Endodermal cell (in vitro differentiated cells): ENCODE measurements at regions not wholly inside any gene's neighbourhood (a gene's known extent, or its start where the extent isn't known, plus 50 kb on each side); places are given as distances from the start of the nearest gene placed in this dataset.
A peak's percentile ranks its signal among the peaks of the same experiment; 100 is the strongest.

Experiments
- DNase-seq: peaks from one replicate; pipeline ENCODE4 v3.0.0-alpha.2; 2017
- H3K27ac ChIP-seq: 2 replicates; pipeline ENCODE4 v1.5.1; 2013; ENCODE audit warnings: mild to moderate bottlenecking, low read depth, low read length, moderate library complexity
- H3K27me3 ChIP-seq: 2 replicates; pipeline ENCODE4 v1.6.1; 2013; ENCODE audit warnings: mild to moderate bottlenecking, low read length, moderate library complexity; ENCODE audit not compliant: insufficient read depth, control insufficient read depth, poor library complexity, severe bottlenecking
- H3K36me3 ChIP-seq: 2 replicates; pipeline ENCODE4 v1.7.0; 2013; ENCODE audit warnings: mild to moderate bottlenecking, low read length, moderate library complexity; ENCODE audit not compliant: control insufficient read depth, insufficient read depth
- H3K4me1 ChIP-seq: one replicate; pipeline ENCODE4 v1.7.0; 2013; ENCODE audit warnings: low read length; ENCODE audit not compliant: control insufficient read depth, insufficient read depth
- H3K4me3 ChIP-seq: 2 replicates; pipeline ENCODE4 v1.5.1; 2013; ENCODE audit warnings: mild to moderate bottlenecking, low read length, moderate library complexity
- H3K9ac ChIP-seq: 2 replicates; pipeline ENCODE4 v1.6.1; 2013; ENCODE audit warnings: mild to moderate bottlenecking, low read length, moderate library complexity; ENCODE audit not compliant: poor library complexity, severe bottlenecking; ENCODE audit errors: extremely low read depth
- H3K9me3 ChIP-seq: 2 replicates; pipeline ENCODE4 v1.6.1; 2013; ENCODE audit warnings: mild to moderate bottlenecking, low read length, moderate library complexity; ENCODE audit not compliant: control insufficient read depth
- H3K27ac Mint-ChIP-seq: 2 replicates; pipeline ENCODE4 v1.8.0; 2020; ENCODE audit warnings: mixed read lengths
- H3K27me3 Mint-ChIP-seq: 2 replicates; pipeline ENCODE4 v1.8.0; 2021; ENCODE audit warnings: mild to moderate bottlenecking, mixed read lengths; ENCODE audit not compliant: insufficient read depth
- H3K36me3 Mint-ChIP-seq: 2 replicates; pipeline ENCODE4 v1.8.0; 2020; ENCODE audit warnings: low read depth, mixed read lengths
- H3K4me1 Mint-ChIP-seq: 2 replicates; pipeline ENCODE4 v1.8.0; 2020; ENCODE audit warnings: mixed read lengths
- H3K4me3 Mint-ChIP-seq: 2 replicates; pipeline ENCODE4 v1.8.0; 2020; ENCODE audit warnings: mild to moderate bottlenecking, moderate library complexity, mixed read lengths
- H3K9me3 Mint-ChIP-seq: 2 replicates; pipeline ENCODE4 v1.8.0; 2020; ENCODE audit warnings: mild to moderate bottlenecking, mixed read lengths
- WGBS, 2 experiments: methylation state at CpG; one replicate each; pipeline versions ENCODE4 v1.1.5 to v1.1.7; 2013; ENCODE audit warnings: missing lambda C conversion rate in 2 of 2, mixed read lengths in 1 of 2; ENCODE audit not compliant: insufficient coverage in 1 of 2, insufficient read length in 1 of 2; 5-methylcytosine and 5-hydroxymethylcytosine counted together
- TF ChIP-seq, protein P1 (sequence below): fragments of 200-600 bp; sonication (generic); conservative IDR thresholded peaks from 2 replicates; pipeline ENCODE4 v1.5.0; 2021; ENCODE audit warnings: antibody characterized with exemption, mild to moderate bottlenecking

DNA sequence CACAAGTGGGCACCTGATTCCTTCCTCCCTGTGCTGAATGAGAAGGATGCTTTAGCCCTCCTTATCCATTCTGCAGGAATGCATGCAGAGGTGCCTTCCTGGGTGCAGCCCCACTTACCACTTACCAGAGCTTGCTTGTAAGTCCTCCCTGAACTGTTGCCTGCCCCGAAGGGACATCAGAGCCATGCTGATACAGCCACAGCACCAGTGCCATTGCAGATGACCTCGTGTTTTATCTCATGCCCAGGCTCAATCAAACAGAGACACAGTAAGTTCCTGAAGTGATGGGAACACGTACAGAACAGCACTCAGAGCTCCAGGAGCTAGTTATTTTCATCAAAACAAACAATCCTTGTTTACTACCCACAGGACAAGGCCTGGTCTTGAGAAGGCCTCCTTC lies 81.9 kb downstream of the ATP1A1 start:
- Histone ChIP-seq H3K9ac (no peak overlapping the region), H3K4me1 (peaks cover 23% of the 10 kb centered on the region), H3K4me3 (no peak overlapping the region), H3K27me3 (no peaks in the 10 kb centered on the region), H3K36me3 (no peaks in the 10 kb centered on the region), H3K27ac (no peak overlapping the region), H3K9me3 (no peaks in the 10 kb centered on the region)
- H3K27me3 Mint-ChIP-seq, result no peaks in the 10 kb centered on the region
- TF ChIP-seq, protein P1, sequence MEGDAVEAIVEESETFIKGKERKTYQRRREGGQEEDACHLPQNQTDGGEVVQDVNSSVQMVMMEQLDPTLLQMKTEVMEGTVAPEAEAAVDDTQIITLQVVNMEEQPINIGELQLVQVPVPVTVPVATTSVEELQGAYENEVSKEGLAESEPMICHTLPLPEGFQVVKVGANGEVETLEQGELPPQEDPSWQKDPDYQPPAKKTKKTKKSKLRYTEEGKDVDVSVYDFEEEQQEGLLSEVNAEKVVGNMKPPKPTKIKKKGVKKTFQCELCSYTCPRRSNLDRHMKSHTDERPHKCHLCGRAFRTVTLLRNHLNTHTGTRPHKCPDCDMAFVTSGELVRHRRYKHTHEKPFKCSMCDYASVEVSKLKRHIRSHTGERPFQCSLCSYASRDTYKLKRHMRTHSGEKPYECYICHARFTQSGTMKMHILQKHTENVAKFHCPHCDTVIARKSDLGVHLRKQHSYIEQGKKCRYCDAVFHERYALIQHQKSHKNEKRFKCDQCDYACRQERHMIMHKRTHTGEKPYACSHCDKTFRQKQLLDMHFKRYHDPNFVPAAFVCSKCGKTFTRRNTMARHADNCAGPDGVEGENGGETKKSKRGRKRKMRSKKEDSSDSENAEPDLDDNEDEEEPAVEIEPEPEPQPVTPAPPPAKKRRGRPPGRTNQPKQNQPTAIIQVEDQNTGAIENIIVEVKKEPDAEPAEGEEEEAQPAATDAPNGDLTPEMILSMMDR, result no peak
- no peak overlapping the region for H3K27ac Mint-ChIP-seq
- DNase-seq, result no peak
- H3K4me1 Mint-ChIP-seq, result peaks cover 27% of the 10 kb centered on the region
- no peaks in the 10 kb centered on the region for H3K9me3 Mint-ChIP-seq
- H3K4me3 Mint-ChIP-seq, result no peak overlapping the region
- 90 to 91% methylated on average over 3 of the region's 3 CpGs for WGBS, 2 experiments
- H3K36me3 Mint-ChIP-seq, result no peaks in the 10 kb centered on the region

DNA sequence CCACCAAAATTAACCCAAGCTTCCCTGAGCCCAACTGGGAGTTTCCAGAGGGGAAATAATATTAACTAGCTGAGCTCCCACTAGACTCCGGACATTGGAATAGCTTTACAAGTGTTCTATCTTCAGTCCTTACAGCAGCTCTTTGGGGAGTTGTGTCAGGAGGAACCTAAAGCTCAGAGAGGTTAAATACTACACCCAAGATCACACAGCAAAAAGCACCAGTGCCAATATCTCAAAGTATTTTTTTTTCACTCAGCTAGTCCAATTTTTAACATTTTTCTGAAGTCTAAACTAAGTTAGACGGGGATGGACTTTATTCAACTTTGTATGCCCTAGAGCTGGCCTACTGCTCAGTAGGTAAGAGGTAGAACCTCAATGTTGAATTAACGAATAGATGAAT lies 82.5 kb downstream of the ATP1A1 start:
- Mint-ChIP-seq H3K4me3 (no peak overlapping the region), H3K27me3 (no peaks in the 10 kb centered on the region), H3K4me1 (peaks cover 32% of the 10 kb centered on the region), H3K27ac (no peak overlapping the region), H3K9me3 (no peaks in the 10 kb centered on the region), H3K36me3 (no peaks in the 10 kb centered on the region)
- no peak for DNase-seq
- Histone ChIP-seq H3K27me3 (no peaks in the 10 kb centered on the region), H3K4me1 (peaks cover 19% of the 10 kb centered on the region), H3K36me3 (no peaks in the 10 kb centered on the region), H3K9me3 (no peaks in the 10 kb centered on the region), H3K27ac (no peak overlapping the region), H3K9ac (no peak overlapping the region), H3K4me3 (no peak overlapping the region)
- TF ChIP-seq, protein P1, result no peak
- WGBS, 2 experiments, result 84 to 97% methylated on average over 2 to 3 of the region's 3 CpGs

DNA sequence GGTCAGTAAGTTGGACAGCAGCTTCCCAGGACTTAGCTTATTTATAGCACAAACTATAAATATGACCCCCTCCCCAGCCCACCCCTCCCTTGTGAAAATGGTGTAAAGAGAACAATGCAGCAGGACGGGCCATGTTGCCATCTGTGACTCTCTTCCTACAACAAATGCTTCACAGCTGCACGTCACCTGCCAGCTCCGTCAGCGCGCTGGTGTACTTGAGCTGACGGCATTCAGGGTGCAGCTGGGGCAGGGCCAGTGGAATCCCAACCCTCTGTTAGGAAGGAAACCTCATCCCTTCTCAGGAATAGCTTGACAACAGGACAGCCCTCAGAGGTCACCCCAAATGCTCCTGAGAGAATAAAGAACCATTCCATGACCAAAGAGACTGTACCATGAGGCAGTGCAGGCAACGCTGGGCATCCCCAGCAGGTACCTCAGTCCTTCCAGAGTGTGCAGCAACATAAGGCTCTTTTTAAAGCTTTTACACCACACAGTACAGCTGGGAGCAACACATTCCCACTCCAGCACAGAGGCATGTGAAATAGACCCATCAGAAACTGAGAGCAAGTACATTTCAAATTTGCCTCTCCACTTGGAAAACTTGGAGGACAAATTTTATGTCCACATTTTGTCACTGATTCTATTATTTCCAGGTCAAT lies 85.0 kb downstream of the ATP1A1 start:
- TF ChIP-seq, protein P1, result no peak
- no peaks in the 10 kb centered on the region for H3K9me3 Mint-ChIP-seq
- H3K36me3 Mint-ChIP-seq, result no peaks in the 10 kb centered on the region
- no peak for DNase-seq
- H3K27ac Mint-ChIP-seq, result no peak overlapping the region
- H3K4me3 ChIP-seq, result no peak overlapping the region
- H3K9me3 ChIP-seq, result no peaks in the 10 kb centered on the region
- no peak overlapping the region for H3K9ac ChIP-seq
- no peak overlapping the region for H3K4me3 Mint-ChIP-seq
- H3K27me3 Mint-ChIP-seq, result no peaks in the 10 kb centered on the region
- H3K4me1 ChIP-seq, result peaks cover 19% of the 10 kb centered on the region
- peak overlapping the region; percentile 64 for H3K27ac ChIP-seq
- no peaks in the 10 kb centered on the region for H3K36me3 ChIP-seq
- WGBS, 2 experiments, result 91 to 93% methylated on average over 7 of the region's 7 CpGs
- no peaks in the 10 kb centered on the region for H3K27me3 ChIP-seq
- peaks cover 33% of the 10 kb centered on the region for H3K4me1 Mint-ChIP-seq
